ENCODE measurements at regions not wholly inside any gene's neighbourhood (a gene's known extent, or its start where the extent isn't known, plus 50 kb on each side); places are given as distances from the start of the nearest gene placed in this dataset.

DNA sequence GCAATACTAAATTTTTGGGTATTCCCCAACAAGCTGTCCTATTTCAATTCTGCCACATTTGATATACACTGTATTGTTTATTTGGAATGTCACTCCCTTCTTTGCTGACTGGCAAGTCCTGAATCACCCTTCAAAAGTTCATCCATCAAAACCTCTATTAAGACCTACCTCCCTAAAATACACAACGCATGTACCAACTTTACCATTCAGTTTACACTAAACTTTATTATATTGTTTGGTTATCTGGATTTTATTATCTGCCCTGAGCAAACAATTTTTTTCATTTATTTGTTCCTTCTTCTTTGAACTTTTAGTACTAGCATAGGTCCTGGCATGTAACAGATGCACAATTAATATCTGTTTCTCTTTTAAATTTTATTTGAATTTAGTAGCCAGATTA, 958.2 kb upstream of the ADGRB3 start (continued):
- TF ChIP-seq, protein P1, sequence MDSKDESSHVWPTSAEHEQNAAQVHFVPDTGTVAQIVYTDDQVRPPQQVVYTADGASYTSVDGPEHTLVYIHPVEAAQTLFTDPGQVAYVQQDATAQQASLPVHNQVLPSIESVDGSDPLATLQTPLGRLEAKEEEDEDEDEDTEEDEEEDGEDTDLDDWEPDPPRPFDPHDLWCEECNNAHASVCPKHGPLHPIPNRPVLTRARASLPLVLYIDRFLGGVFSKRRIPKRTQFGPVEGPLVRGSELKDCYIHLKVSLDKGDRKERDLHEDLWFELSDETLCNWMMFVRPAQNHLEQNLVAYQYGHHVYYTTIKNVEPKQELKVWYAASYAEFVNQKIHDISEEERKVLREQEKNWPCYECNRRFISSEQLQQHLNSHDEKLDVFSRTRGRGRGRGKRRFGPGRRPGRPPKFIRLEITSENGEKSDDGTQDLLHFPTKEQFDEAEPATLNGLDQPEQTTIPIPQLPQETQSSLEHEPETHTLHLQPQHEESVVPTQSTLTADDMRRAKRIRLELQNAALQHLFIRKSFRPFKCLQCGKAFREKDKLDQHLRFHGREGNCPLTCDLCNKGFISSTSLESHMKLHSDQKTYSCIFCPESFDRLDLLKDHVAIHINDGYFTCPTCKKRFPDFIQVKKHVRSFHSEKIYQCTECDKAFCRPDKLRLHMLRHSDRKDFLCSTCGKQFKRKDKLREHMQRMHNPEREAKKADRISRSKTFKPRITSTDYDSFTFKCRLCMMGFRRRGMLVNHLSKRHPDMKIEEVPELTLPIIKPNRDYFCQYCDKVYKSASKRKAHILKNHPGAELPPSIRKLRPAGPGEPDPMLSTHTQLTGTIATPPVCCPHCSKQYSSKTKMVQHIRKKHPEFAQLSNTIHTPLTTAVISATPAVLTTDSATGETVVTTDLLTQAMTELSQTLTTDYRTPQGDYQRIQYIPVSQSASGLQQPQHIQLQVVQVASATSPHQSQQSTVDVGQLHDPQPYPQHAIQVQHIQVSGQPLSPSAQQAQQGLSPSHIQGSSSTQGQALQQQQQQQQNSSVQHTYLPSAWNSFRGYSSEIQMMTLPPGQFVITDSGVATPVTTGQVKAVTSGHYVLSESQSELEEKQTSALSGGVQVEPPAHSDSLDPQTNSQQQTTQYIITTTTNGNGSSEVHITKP (tag by site-specific recombination; IDR thresholded peaks at IDR 0.05) = no peak
- TF ChIP-seq, protein P2, sequence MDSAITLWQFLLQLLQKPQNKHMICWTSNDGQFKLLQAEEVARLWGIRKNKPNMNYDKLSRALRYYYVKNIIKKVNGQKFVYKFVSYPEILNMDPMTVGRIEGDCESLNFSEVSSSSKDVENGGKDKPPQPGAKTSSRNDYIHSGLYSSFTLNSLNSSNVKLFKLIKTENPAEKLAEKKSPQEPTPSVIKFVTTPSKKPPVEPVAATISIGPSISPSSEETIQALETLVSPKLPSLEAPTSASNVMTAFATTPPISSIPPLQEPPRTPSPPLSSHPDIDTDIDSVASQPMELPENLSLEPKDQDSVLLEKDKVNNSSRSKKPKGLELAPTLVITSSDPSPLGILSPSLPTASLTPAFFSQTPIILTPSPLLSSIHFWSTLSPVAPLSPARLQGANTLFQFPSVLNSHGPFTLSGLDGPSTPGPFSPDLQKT (IDR thresholded peaks at IDR 0.05; ENCODE audit: borderline replicate concordance, low read depth, low read length) = no peak
- TF ChIP-seq ZNF146 (tag by site-specific recombination; IDR thresholded peaks at IDR 0.05) = no peak

DNA sequence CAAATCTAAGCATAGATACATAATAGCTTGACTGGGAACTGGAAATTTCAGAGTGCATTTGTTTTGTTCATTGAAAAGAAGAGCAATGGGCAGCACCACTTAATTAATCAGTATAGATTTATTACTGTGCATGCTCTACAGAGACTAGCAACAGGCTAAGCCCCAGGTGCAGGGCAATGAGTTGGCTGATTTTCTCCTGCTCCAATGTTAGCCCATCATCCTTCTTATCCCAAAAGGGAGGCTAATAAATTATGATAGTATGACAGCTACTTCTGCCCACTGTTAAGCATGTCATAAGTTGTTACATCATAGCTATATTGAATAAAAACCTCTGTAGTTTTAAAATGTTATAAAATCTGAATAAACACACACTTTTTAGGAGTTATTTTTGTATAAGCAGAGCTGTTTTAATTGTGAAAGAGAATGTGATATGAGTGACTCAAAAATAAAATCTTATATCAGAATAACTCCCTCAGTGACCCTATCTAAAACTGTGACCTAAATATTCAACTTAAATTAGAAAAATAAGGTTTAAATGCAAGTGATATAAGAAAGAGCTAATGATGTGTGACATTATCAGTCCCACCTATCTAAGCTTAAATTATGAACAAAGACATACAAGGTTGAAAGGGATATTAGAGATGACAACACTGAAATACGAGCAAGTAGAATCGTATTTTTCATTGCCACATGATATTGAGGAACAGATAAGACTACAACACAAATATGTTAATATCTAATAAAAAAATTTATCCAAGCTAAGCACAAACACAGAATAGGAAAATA, 967.3 kb upstream of the ADGRB3 start:
- CTCF ChIA-PET = no interaction called here

DNA sequence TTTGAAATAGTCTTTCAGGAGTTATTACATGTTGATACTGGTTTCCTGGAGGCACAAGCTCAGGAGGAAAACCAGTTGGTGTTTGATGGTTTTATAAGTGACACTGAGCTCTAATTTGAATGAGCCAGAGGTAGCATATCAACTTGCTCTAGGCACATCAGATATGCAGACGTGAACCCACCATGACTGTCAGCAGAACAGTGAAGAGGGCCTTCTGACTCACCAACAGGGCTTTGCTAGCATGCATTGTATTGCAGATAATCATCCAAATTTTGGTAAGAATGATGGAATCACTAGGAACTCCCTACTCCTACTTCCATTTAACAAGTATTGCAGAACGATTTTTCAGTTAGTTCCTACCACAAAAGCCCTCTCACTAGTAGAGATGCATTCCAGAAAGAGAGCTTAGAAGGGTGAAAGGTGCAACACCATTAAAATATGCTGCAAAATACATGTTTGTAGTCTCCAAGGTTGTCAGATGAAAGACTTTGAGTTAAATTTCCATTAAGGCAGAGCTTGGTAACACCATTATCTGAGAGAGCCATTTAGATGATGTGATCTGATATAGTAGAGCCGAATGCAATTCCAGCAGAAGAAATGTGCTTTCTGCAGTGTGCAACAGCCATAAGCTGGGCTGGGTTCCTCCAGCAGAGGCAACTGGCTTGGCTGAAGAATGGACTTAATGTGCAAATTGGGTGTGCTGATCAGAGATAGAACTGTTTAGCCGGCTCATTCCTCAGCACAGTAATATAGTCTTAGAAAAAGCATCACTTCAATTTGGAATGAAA, 968.7 kb upstream of the ADGRB3 start:
- ChIA-PET CTCF (no interaction called here), POLR2A (no interaction called here)
- Histone ChIP-seq H3K27ac (ENCODE audit: extremely low read depth, low read depth, low read length) (no peak overlapping the region), H3K36me3 (ENCODE audit: control insufficient read depth in 2 of 2, insufficient read depth in 1 of 2, low read length in 2 of 2) (no peaks in the 10 kb centered on the region), H3K4me1 (ENCODE audit: control insufficient read depth, insufficient read depth, low read length) (no peaks in the 10 kb centered on the region), H3K4me3 (ENCODE audit: low read depth, low read length) (no peak overlapping the region), H3K9me3 (ENCODE audit: control insufficient read depth, insufficient read depth, low read depth, low read length) (no peaks in the 10 kb centered on the region)
- TF ChIP-seq, protein P3, sequence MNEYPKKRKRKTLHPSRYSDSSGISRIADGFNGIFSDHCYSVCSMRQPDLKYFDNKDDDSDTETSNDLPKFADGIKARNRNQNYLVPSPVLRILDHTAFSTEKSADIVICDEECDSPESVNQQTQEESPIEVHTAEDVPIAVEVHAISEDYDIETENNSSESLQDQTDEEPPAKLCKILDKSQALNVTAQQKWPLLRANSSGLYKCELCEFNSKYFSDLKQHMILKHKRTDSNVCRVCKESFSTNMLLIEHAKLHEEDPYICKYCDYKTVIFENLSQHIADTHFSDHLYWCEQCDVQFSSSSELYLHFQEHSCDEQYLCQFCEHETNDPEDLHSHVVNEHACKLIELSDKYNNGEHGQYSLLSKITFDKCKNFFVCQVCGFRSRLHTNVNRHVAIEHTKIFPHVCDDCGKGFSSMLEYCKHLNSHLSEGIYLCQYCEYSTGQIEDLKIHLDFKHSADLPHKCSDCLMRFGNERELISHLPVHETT (tag by site-specific recombination; IDR thresholded peaks at IDR 0.05) = no peak
- TF ChIP-seq, protein P4, sequence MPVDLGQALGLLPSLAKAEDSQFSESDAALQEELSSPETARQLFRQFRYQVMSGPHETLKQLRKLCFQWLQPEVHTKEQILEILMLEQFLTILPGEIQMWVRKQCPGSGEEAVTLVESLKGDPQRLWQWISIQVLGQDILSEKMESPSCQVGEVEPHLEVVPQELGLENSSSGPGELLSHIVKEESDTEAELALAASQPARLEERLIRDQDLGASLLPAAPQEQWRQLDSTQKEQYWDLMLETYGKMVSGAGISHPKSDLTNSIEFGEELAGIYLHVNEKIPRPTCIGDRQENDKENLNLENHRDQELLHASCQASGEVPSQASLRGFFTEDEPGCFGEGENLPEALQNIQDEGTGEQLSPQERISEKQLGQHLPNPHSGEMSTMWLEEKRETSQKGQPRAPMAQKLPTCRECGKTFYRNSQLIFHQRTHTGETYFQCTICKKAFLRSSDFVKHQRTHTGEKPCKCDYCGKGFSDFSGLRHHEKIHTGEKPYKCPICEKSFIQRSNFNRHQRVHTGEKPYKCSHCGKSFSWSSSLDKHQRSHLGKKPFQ (tag by site-specific recombination; IDR thresholded peaks at IDR 0.05) = no peak
- TF ChIP-seq ZEB2 (tag by site-specific recombination; IDR thresholded peaks at IDR 0.05) = no peak
- no peak for TF ChIP-seq ZBTB48 (tag by site-specific recombination; IDR thresholded peaks at IDR 0.05)
- TF ChIP-seq, protein P5, sequence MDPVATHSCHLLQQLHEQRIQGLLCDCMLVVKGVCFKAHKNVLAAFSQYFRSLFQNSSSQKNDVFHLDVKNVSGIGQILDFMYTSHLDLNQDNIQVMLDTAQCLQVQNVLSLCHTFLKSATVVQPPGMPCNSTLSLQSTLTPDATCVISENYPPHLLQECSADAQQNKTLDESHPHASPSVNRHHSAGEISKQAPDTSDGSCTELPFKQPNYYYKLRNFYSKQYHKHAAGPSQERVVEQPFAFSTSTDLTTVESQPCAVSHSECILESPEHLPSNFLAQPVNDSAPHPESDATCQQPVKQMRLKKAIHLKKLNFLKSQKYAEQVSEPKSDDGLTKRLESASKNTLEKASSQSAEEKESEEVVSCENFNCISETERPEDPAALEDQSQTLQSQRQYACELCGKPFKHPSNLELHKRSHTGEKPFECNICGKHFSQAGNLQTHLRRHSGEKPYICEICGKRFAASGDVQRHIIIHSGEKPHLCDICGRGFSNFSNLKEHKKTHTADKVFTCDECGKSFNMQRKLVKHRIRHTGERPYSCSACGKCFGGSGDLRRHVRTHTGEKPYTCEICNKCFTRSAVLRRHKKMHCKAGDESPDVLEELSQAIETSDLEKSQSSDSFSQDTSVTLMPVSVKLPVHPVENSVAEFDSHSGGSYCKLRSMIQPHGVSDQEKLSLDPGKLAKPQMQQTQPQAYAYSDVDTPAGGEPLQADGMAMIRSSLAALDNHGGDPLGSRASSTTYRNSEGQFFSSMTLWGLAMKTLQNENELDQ (tag by site-specific recombination; IDR thresholded peaks at IDR 0.05; ENCODE audit: low read depth) = no peak
- no peak for TF ChIP-seq IKZF3 (tag by site-specific recombination; IDR thresholded peaks at IDR 0.05)
- no peak for TF ChIP-seq ZNF629 (tag by site-specific recombination; IDR thresholded peaks at IDR 0.05)

More for the DNA sequence above, 967.3 kb upstream of the ADGRB3 start:
- Histone ChIP-seq H3K4me1 (ENCODE audit: control insufficient read depth, insufficient read depth, low read length) (no peaks in the 10 kb centered on the region), H3K4me3 (ENCODE audit: low read depth, low read length) (no peak overlapping the region), H3K9me3 (ENCODE audit: control insufficient read depth, insufficient read depth, low read depth, low read length) (no peaks in the 10 kb centered on the region), H3K27ac (ENCODE audit: extremely low read depth, low read depth, low read length) (no peak overlapping the region), H3K36me3 (ENCODE audit: control insufficient read depth in 2 of 2, insufficient read depth in 1 of 2, low read length in 2 of 2) (no peaks in the 10 kb centered on the region)
- POLR2A ChIA-PET = no interaction called here
- TF ChIP-seq MEIS1 (CRISPR knock-in tag; IDR thresholded peaks at IDR 0.05; ENCODE audit: borderline replicate concordance) (no peak), SCRT2 (tag by site-specific recombination; IDR thresholded peaks at IDR 0.05) (no peak), ZNF324 (tag by site-specific recombination; IDR thresholded peaks at IDR 0.05) (no peak), GFI1B (tag by site-specific recombination; IDR thresholded peaks at IDR 0.05) (no peak), ZNF133 (tag by site-specific recombination; IDR thresholded peaks at IDR 0.05) (no peak)
- TF ChIP-seq, protein P6, sequence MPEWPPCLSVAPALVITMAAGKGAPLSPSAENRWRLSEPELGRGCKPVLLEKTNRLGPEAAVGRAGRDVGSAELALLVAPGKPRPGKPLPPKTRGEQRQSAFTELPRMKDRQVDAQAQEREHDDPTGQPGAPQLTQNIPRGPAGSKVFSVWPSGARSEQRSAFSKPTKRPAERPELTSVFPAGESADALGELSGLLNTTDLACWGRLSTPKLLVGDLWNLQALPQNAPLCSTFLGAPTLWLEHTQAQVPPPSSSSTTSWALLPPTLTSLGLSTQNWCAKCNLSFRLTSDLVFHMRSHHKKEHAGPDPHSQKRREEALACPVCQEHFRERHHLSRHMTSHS (tag by site-specific recombination; IDR thresholded peaks at IDR 0.05) = no peak
- TF ChIP-seq, protein P7, sequence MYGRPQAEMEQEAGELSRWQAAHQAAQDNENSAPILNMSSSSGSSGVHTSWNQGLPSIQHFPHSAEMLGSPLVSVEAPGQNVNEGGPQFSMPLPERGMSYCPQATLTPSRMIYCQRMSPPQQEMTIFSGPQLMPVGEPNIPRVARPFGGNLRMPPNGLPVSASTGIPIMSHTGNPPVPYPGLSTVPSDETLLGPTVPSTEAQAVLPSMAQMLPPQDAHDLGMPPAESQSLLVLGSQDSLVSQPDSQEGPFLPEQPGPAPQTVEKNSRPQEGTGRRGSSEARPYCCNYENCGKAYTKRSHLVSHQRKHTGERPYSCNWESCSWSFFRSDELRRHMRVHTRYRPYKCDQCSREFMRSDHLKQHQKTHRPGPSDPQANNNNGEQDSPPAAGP (tag by site-specific recombination; IDR thresholded peaks at IDR 0.05) = no peak
- TF ChIP-seq, protein P8, sequence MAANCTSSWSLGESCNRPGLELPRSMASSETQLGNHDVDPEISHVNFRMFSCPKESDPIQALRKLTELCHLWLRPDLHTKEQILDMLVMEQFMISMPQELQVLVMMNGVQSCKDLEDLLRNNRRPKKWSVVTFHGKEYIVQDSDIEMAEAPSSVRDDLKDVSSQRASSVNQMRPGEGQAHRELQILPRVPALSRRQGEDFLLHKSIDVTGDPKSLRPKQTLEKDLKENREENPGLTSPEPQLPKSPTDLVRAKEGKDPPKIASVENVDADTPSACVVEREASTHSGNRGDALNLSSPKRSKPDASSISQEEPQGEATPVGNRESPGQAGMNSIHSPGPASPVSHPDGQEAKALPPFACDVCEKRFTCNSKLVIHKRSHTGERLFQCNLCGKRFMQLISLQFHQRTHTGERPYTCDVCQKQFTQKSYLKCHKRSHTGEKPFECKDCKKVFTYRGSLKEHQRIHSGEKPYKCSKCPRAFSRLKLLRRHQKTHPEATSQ (tag by site-specific recombination; IDR thresholded peaks at IDR 0.05) = no peak

All from HEK293 (cell line).